HCT116 (cell line): ENCODE measurements at regions not wholly inside any gene's neighbourhood (a gene's known extent, or its start where the extent isn't known, plus 50 kb on each side); places are given as distances from the start of the nearest gene placed in this dataset.

Experiments used
- EZH2phosphoT487 ChIP-seq: fragments of 200-600 bp; IDR thresholded peaks from 2 replicates; pipeline ENCODE4 v1.6.1; 2018; ENCODE audit warnings: antibody characterized with exemption, borderline replicate concordance
- POLR2AphosphoS5 ChIP-seq: IDR thresholded peaks from 2 replicates; pipeline ENCODE4 v1.6.1; 2011; ENCODE audit warnings: mild to moderate bottlenecking, low read depth, low read length, moderate library complexity

- no peak for TF ChIP-seq EZH2phosphoT487
- TF ChIP-seq POLR2AphosphoS5: no peak
Measured at GRCh38 chr14:42222924-42223471, 616.3 kb downstream of the LRFN5 start.
